ENCODE measurements at regions not wholly inside any gene's neighbourhood (a gene's known extent, or its start where the extent isn't known, plus 50 kb on each side); places are given as distances from the start of the nearest gene placed in this dataset.

DNA sequence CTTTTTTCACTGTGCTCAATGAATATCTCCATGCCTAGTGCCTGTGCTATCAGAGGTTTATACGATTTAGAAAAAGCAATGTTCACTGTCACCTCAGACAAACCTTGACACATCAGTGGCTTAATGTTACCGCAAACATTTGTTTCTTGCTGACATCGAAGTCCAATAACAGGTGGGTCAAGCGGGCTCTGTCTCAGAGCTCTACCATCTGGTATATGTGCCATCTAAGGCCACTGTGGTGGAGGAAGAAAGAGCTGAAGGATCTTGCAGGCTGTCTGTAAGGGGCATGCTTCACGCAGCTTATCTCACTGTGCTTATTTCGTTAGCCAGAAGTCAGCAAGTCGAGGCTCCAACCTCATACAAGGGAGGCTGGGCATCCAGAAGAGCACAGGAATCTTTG, 189.5 kb upstream of the NTF3 start:
- TF ChIP-seq POLR2AphosphoS5 (IDR thresholded peaks at IDR 0.05; ENCODE audit: low read depth, low read length) = no peak
- TF ChIP-seq EP300 (IDR thresholded peaks at IDR 0.05; ENCODE audit: borderline replicate concordance in 1 of 2, low read depth in 1 of 2, low read length in 1 of 2) = no peak
- TF ChIP-seq CTCF (IDR thresholded peaks at IDR 0.05) = no peak
- no peak for TF ChIP-seq RXRA (IDR thresholded peaks at IDR 0.05; ENCODE audit: borderline replicate concordance, low read depth)
- no peak for TF ChIP-seq EZH2phosphoT487 (IDR thresholded peaks at IDR 0.05; ENCODE audit: borderline replicate concordance, low read depth)
